ENCODE measurements at regions not wholly inside any gene's neighbourhood (a gene's known extent, or its start where the extent isn't known, plus 50 kb on each side); places are given as distances from the start of the nearest gene placed in this dataset.

DNA sequence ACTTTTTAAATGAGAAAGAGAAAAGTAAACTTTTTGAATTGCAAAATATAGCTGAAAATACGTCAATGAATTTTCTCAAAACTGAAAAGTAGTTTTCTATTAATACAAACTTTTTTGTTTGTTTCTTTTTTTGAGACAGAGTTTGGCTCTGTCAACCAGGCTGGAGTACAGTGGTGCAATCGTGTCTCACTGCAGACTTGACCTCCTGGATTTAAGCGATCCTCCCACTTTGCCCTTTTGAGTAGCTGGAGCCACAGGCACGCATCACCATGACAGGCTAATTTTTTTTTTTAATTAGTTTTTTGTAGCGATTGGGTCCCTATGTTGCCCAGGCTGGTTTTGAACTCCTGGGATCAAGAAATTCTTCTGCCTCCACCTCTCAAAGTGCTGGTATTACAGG, 610.4 kb downstream of the ELAVL2 start:
- FAIRE-seq, result no peak

DNA sequence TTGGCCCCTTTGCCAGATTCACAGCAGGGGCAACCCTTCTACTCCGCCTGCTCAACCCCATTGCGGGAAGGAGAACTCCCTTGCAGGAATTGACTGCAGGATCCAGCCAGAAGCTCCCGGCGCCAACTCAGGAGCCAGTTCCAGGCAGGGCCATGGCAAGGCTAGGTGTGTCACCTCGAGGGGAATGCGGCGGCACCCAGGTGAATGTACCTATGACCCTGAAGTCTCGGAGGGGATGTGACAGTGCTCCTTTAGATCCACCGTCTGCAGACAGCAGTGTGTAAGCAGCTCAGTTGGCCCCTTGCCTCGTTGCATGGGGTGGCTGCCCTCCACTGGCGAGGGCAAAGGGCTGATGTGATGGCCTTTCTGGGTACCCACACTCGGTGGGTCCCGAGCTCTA, 606.6 kb downstream of the ELAVL2 start:
- no peak for FAIRE-seq

DNA sequence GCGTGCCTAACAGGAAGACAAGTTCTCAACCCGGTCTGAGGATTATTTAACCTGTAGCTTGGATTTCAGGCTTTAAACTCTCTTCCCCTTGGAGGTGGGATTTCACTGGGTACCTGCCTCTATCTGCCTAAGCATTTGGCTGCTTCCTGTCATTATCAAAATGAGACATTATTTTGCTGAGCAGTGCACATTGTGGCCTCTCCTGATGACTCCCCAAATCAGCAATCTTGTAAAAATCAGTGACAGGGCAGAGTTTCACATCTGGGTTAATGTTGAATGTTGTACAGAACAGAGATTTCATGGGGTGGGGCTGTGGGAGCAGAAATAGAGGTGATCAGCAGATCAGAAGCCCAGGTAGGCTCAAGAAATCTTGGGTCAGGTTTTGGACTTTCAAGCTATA, 605.9 kb downstream of the ELAVL2 start:
- no peak for FAIRE-seq

DNA sequence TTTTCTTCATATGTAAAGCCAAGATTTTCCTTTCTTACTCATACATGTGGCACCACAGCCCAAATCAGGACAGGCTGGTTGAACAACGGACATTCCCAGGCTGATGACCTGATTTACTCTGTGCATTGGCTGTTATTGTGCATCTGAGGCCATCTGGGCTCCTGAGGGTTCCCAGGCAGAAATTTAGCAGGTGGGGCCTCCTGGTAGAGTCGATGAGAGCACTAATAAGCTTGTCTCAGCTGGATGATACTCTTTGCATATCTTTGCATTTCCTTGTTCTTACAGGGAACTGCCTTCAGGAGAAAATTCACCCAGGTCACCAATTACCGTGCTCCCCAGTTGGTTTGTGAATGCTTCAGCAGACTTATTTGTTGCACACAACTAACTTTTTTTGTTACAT, 605.1 kb downstream of the ELAVL2 start:
- FAIRE-seq, result no peak

DNA sequence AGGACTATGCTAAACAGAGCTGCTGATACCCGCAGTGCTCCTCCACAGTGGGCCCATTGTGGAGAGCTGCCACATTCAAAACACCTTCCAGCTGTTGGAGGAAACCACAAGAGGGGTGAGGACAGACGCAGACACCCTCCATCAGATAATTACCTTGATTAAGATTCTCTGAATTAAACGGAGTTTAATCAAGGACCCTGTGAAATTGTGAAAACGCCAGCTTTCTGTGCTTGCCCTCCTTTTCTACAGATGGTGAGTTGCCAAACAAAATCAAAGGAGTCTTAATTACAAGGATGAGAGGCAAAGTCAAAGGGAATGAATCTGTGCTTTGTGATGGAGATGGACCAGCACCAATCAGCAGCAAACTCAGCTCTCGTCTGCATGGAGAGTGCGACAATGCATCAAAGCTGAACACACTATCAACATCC, 596.1 kb downstream of the ELAVL2 start:
- FAIRE-seq, result no peak

DNA sequence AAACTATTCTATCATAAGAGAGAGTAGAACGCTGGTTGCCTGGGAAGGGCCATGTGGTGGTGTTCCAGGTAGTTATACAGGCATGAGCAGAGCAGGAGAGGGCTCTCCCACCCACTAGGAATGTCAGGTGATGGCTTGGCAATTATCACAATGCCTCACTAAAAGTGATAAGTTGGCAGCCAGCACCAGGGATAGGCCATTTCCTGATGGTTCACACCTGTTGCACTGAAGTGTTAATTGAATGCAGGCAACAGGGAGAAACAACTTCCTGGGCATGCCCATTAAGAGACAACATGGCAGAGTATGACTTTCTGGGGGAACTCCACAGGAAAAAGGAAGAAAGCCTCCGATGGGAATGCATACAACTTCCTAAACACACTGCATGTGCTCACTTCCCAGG, 593.2 kb downstream of the ELAVL2 start:
- FAIRE-seq, result no peak

DNA sequence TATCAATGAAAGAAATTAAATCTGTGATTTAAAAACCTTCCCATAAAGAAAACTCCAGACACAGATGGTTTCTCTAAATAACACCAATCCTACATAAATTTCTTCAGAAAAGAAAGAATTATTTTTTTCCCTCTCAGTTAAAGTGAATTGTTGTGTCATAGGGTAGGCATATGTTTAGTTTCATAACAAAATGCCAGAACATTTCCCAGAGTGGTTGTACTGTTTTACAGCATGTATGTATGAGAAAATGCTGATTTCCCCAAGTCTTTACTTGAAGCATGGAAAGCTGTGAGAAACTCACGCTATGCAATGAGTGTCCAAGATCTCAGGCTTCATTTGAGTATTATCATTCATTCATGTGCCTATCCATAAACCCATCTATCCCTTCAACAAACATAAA, 582.5 kb downstream of the ELAVL2 start:
- no peak for FAIRE-seq

DNA sequence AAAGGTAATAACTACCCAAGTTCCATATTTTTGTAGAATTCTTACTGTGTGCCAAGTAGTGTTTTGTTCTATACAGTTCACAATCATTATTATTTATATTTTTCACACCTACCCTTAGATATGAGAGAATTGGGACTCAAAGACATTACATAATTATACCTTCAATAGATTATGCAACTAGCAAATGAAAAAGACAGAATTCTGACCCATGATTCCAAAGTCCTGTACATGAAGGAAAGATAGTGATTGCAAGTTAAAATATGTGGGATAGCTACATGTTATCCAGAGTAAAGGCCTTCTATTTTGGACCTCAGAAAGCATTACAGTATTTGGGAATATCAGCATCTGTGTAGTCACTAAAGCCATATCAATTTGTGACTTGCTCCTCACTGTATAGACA, 581.0 kb downstream of the ELAVL2 start:
- FAIRE-seq, result no peak

DNA sequence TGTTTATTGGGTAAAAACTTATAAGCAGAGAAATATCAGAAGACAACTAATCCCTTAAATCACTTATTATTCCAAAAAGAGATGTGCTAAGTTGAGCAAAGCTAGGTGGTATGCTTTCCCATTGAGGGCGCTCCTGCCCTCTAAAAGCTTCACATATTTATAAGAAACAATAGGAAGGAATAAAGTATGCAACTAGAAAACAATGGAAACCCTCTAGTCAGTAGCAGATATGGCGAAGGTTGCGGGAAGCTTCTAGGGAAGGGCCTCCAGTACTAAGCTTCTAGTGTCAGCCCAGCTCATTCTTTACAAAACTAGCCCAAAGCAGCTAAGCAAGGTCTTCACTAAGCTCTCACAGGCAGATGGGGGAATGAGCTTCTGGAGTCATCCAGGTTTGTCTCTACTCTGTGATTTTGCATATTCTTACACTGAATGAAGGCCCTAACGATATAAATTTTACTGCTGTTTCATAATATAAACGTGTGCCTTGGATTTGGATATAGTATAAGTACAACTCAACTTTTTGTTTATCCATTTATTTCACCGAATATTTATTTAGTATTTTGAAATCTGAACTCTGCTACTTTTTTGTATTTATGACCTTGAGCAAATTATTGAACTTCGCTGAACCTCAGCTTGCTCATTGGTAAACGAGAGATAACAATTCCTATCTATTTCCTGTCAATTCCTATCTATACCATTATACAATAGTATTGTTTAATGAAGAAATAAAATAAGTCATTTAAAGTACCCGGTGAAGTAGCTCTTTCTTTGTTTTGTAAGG, 571.4 kb downstream of the ELAVL2 start:
- FAIRE-seq, result no peak

DNA sequence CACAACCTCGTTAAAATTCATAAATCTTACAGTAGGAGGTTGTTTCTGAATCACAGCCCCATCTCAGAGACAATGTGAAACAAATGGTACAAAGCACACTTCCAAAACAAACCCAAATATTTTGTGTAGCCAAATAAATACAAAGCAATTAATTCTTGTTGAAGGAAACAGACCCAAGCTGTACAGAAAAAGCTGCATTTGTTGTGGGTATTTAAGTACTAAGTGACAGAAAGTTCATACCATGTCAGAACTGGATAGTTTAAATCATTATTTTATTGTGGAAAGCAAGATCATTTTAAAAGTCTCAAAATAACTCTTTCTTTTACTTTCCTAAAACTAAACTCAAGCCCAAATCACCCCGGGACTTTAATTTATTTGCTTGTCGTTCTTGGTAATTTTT, 570.7 kb downstream of the ELAVL2 start:
- no peak for FAIRE-seq

DNA sequence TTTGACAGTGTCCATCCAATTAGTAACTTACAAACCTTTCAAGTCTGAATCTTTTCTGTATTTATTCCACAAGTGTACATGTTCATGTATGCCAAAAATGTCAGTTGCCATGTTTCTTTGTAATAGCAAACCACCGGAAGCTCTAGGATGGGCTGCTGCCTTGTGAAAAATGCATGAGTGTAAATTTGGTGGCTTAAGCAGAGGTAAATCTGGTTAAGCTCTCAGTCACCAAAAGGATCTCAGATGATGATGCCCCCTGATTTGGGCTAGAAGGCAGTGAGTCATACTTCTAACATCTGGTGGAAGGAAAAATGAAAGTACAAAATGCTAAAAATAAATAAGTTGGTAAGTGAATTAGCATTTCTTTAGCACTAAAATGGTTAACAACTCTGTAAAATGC, 567.5 kb downstream of the ELAVL2 start:
- no peak for FAIRE-seq

DNA sequence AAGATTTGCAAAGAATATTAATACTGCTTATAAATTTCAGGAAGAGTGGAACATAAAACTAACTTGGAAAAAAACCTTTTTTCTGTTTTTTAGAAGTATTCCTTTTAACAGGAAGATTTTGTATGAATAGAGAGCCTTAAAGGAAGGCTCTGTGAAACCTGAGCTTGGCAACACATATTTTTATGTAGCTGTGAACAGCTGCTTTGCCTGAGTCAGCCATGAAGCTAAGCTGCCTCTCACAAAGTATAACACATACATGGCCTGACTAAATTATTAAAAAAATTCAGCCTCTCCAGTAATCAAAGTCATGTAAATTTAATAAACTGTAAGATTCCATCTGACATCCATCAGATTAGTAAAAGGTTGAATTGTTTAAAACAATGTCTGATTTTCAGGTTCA, 547.5 kb downstream of the ELAVL2 start:
- FAIRE-seq, result no peak

DNA sequence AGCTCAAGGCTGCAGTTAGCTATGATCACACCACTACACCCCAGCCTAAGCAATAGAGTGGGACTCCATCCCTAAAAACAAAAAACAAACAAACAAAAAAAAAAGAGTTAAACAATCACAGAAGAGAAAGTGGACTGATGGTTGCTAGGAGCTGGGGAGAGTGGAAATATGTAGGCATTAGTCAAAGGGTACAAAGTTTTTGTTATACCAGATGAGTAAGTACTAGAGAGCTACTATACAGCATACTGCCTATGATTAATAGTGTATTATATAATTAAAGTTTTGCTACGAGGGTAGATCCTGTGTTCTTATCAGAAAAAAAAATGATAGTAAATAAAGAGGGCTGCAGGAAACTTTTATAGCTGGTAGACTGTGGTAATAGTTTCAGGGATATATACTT, 538.6 kb downstream of the ELAVL2 start:
- FAIRE-seq, result no peak

DNA sequence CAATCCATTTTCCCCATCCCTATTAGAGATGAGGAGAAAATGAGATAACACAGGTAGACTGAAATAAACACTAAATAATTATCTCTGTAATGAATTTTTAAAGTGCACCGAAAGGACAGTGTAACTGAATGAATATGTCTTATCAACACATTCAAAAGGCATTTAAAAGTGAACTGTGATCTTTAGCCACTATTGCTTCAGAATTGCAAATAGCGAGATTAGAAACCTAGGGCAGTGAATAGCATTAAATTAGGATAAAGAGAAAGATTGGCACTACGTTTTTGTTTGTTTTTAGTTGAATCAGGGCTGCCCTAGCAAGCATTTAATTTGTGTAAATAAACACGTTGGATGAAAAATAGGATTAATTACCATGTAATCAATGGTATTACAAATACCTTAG, 537.5 kb downstream of the ELAVL2 start:
- FAIRE-seq, result no peak

DNA sequence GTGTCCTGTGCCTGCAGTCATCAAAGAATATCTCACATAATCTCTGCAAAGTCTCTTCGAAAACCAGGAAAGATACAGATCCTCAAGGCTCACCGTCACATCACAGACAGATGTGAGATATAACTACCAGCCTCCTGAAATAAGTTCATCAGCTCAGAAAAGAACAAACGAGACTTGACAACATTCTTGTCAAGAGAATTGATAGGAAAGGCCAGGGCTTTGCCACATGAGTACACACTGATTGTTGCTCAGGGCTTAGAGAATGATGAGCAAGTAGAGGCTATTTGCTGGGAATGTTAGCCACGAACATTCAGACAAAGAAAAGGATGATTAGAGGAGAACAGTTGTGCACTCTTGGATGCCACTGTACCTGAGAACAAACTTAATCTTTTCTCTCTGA, 535.1 kb downstream of the ELAVL2 start:
- FAIRE-seq, result no peak

DNA sequence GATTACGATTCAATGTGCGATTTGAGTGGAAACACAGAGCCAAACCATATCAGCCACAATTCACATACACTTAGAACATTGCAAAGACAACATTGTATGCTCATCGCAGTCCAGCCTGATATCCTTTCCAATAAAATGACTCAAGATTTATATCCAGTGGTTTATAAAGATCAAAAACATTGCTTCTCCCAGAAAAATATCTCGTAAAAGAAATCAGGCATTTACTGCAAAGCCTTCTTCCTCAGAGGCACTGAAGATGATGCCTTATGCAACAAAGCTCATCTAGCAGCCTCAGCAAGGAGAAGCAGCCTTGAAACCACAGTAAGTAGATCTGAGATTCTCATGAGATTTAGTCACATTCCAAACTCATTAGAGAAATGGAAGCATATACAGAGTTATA, 523.8 kb downstream of the ELAVL2 start:
- no peak for FAIRE-seq

DNA sequence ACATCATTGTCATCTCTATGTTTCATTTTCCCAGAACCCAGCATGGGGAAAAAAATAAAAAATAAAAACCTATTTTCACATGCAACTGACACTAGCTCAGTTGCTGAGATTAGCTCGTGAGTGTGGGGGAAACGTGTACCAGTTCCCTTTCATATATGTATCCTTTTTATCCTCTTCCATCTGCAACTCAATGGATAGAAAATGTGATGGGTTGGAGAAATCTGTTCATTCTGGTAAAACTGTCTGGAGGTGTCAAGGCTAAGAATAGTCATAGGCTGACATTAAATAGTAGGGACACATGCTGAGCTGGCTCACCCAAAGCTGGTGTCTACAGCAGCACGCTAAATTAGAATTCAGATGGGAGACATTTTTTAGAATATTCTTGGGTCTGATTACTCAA, 519.3 kb downstream of the ELAVL2 start:
- no peak for FAIRE-seq

DNA sequence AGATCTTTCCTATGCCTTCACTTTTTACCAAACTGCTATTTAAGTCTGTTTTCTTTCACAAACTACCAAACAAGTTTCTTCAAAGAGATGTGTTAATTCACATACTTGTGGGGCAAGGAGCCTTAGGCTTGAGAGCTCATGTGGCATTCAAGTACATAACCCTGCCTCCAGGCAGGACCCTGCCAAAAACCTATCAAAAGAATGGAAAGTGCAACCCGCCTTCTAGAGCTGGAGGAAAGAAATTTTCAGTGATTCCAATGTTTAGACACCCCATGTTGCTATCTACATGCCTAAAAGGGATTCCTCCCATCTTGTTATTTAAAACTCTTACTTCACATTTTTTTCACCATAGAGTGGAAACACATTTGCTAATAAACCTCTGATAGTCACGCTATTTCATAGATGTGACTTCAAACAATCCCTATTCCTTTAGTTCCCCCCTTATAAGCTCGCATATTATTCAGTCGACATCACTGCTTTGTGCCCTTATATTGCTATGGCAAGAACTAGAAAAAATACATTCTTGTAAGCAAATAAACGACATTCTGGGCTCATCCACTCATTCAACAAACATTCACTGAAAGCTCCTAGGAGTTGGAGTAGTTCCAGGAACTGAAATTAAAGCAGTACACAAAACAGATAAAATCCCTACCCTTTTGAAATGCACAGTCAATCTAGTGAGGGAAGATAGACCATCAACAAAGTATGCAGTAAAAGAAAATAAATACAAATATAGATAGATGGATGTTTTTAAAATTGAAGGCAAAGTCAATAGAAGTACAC, 518.1 kb downstream of the ELAVL2 start:
- FAIRE-seq, result no peak

DNA sequence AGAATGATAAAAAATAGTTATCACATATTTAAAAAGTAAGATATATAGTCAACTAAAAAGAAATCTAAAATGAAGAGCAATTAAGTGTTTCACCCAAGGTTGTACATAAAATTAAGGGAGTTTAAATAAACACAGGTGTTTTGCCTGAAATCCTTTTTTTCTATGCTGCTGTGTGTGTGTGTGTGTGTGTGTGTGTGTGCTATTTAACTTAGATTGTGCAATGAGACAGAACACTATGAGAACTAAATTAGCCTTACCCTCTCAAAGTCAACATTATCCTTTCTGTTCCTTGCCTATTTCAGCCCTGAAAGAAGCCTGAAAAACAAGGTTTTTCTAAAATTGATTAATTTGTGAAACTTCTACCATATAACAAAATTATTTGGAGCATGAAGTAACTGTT, 516.2 kb downstream of the ELAVL2 start:
- FAIRE-seq, result no peak

DNA sequence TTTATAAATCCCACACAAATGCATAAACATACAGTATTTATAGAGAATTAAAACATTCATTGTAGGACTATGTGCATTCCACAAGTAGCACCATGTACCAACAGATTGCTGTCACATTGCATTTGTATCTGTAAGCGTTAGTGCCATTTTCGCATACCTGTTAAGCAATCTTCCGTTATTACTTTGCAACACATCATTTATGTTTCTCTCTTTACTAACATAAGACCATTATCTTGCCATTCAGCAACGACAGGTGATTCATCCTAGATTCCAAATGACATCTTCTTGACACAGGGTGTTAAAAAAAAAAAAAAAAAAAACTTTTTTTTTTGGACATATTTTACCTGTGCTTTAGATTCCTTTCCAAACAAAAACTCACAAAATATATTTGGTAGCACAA, 511.8 kb downstream of the ELAVL2 start:
- no peak for FAIRE-seq

DNA sequence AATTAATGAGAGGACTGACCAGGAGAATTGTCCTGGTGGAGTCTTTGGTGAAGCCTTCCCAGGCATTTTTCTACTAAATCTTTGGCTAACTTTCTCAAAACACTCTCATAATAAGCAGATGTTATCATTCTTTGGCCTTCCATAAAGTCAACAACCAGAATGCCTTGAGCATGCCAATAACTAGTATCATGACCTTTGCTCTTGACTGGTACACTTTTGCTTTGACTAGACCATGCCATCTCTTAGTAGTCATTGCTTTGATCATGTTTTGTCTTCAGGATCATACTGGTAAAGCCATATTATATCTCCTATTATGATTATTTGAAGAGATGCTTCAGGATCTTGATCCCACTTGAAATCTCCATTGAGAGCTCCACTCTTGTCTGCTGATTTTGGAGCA, 506.9 kb downstream of the ELAVL2 start:
- no peak for FAIRE-seq

DNA sequence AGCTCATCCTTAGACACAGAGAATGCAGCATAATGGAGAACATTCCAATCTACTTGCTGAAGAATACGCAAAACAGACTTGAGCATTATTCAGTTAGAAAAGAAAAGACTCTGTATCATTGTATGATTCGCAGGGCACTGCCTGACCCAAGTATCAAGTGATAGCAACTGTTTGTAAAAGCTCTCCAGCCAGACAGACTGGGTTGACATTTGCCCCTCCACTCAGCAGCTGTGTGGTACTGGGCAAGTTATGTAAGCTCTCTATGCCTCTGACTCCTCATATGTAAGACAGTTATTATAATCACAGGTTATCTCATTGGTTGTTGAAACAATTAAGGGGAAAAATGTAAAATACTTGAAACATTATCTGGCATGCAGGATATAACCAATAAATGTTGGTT, 505.0 kb downstream of the ELAVL2 start:
- FAIRE-seq, result no peak

DNA sequence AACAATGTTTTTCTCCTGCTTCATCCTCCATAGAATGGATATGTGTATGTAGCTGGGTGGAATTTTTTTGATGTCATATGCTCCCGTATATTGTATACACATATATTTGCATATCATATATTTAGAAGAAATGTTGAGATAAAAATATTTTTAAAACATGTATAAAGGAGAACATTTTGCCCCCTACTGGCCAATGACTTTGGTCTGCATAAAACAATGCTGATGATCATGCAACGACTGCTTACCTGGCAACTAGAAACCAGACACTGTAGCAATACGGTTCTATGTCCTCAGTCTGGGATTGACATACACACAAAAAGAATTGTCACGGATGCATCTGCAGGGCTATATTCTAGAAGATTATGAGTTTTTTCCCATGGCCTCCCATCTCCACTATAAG, 503.6 kb downstream of the ELAVL2 start:
- no peak for FAIRE-seq

DNA sequence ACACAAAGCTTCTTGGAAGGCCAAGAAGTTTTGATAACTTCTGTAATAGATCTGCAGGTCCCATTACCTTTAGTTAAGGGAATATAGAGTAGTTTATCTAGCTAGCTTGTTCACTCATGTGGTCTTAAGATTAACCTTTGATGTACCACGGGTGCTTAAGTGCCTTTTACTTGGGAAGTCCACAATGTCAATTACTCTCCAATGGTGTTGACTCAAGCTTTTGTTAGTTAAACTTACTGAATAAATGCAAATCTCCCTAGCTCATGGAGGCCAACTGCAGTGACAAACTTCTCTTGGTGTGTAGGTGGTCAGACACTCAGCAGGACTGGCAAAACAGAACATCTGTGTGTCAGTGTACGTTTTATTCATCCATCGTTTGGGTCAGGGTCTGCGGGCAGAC, 501.5 kb downstream of the ELAVL2 start:
- FAIRE-seq, result no peak

DNA sequence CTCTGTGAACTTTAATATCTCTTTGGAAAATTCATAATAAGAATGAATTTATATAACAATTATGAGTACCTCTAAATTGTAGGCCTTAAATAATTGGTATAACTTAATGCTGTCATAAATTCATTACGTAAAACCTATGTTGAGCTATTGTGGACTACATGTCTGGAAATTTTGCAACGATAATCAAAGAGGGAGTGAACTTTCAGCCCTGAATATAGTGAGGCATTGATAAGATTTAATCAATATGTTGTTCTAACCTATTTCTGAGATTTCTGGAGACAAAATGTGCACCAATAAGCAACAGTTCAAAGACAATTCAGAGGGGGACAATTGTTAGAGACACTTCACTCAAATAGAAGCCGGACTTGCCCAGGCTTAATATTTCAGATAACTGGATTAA, 499.4 kb downstream of the ELAVL2 start:
- FAIRE-seq, result no peak

All from TTC549 (cell line).